ENCODE measurements at regions not wholly inside any gene's neighbourhood (a gene's known extent, or its start where the extent isn't known, plus 50 kb on each side); places are given as distances from the start of the nearest gene placed in this dataset.

DNA sequence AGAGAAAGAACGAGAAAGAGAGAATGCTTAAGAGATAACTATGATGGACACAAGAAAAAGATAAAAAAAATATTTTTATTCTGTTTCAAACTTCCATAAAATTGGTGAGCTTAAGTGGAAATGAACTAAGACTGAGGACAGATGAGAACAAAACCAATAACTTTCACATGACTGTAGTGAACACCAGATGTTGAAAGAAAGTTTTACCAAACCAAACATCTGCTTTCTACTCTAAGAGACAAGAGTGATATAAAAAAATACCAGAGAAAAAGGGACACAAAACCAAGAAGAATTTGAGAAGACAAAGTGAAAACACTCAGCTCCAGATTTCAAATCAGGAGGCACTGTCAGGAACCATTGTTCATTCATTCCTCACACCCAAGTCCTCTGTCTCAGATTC, 147.9 kb downstream of the IMPG2 start:
- DNase-seq = no peak

DNA sequence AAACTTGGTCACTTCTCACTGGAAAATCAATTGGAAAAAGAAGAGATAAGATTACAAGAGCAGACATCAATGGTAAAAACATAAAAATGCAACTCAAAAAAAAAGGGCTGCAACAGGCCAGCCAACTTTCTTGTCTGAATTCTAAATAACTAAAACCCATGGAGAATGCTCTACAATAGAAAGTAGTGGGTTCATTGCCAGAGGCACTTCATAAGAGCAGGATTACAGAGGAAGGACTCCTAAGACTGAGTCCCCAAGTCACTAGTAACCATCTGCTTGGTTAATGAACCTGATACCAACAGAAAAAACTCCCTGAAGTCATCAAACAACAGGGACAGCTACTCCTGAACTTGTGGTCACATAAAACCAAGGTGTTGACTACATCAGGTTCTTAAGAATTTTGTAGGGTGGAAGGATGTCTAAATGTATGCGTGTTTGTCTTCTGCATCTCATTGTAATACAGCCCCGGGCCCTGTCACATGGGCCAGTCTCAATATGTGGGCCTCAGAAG, 148.6 kb downstream of the IMPG2 start:
- no peak for DNase-seq

DNA sequence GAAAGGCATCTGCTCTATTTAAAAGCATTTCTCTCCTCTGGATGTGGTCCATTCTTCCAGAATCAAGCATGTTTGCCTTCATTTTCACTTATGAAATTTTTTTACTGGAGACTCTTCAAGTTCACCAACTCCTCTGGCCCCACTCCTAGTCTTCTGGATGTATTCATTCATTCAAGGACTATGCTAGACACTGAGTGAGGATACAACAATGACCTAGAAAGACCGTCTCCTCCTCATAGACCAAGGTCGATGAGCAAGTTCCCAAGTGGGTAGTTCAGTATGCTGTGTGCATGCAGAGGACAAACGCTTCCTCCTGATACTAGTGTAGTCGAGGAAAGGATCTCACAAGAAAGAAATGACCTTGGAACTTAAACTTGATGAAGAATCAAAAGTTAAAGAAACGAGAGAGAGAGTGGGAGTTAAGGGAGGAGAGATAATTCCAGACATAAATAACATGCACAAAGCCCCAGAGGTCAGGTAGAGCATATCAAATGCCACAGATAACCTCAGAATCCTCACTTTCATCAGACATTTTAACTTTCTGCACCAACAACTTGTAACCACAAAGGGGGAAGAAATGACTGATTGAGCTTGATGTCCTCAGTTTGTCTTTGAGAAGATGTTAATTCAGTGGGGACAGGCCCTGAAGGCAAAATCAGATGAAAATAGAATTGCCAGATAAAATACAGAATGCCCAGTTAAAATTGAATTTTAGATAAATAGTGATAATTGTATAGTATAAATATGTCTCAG, 149.4 kb downstream of the IMPG2 start:
- DNase-seq = no peak

DNA sequence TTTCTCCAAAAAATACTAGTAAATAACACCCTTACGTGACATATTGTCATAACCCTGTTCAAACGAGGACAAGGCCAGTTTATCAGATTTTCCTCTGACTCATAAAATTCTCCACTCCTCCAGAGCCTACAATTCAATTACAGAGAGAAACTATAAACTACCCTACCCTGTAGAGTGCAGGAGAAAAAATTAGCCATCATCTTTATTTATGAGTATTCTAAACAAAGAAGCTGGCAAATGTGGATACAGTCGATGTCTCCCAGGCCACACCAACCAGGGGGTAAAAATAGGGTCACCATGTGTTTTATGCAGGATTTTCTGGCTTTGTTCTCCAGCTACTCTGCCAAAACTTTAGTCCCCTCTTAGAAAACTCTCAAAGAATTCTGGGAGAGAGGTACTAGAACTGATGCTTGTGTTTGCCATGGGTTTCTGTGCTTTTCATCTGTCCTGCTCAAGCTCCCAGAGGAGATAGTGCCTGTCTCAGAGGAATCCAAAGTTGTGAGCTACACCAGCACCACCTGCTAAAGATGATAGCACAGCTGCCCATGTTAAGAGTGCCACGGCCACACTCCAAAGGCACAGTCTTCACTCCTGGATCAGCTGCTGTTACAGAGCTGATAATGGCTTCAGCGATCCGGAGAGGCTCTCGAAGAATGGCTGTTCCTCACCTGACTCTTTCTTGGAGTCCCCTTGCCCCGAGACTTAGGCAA, 150.2 kb downstream of the IMPG2 start:
- DNase-seq = no peak

DNA sequence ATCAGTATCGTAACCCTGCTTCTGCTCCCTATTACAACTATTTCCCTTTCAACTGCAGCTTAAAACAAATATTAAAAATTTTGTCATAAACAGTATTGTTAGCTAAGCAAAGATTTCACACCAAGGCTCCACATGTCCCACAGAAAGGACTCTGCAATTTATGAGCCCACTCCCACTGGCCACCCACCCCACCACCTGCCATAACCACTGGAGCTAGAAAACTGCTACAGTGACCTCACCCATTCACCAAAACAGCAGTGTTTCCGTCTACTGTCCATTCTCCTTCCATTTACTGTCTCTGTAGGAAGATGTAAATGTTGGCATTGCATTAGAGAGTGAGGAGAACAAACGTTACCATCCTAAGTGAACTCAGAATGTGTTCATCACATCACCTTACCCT, 150.9 kb downstream of the IMPG2 start:
- no peak for DNase-seq

DNA sequence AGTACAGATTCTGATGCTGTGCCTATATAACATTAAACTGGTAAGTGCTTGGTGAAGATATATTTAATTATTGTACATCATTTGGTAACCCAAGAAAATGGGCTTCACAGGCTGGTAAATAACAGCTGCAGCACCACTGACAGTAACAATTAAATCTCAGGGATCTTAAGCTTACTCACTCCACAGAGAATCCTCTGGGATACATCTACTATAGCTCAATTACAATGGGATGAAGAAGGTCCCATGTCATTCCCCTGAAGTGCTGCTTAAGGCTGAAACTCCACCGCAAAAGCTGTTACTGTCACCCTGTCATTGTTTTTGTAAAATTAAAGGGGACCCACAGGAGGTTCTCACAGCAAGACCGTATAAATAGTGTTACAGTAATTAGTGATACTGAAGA, 153.0 kb downstream of the IMPG2 start:
- no peak for DNase-seq

DNA sequence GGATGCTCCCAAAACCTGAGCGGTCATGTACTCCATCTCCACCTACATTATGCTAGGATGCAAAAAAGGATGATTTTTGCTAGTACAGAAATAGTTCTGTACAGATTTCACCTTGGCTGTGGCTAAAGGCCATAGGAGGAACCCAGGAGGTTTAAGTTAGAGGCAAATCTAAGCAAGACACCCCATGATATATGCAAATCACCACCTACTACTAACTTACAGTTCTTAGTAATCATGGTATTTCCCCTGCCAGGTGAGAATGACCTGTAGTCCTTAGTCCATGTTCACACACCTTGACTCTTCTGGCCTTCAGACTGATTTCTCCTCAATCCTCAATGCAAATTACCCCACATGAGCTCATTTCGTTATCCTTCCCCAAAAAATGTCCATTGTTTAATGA, 154.2 kb downstream of the IMPG2 start:
- no peak for DNase-seq

DNA sequence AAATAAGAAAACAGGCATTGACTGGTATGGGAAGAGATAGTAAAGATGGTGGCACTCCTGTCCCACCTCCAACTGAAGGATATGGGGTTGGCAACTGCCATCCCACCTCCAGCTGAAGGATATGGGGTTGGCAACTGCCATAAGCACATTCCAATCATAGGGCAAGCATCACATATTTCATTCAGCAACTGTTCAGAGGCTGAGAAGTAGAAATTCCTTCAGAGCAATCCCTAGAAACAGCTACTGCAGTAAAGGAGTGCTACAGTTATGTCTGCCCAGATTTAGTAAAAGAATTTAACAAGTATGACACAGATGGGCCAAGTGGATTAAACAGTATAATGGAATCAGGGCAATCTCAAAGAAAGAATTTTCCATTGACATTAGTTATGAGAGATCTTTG, 156.8 kb downstream of the IMPG2 start:
- DNase-seq = no peak

DNA sequence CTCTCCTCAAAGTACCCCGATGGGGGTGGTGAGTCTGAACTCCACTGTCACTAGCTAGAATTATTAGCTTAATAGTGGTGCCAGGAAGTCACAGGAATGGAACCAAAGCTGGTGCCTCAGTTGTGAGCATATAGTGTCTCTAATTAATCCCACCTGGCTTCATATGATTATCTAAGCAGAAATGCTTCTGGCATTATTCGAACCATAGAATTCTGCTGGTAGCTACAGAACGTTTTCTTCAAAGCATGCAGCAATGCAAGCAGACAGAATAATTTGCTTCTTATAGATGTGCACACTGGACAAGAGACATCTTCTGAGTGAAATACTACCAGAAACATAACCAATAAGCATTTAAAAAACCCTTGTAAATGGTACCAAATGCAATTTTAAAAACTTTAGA, 160.9 kb downstream of the IMPG2 start:
- DNase-seq = no peak

DNA sequence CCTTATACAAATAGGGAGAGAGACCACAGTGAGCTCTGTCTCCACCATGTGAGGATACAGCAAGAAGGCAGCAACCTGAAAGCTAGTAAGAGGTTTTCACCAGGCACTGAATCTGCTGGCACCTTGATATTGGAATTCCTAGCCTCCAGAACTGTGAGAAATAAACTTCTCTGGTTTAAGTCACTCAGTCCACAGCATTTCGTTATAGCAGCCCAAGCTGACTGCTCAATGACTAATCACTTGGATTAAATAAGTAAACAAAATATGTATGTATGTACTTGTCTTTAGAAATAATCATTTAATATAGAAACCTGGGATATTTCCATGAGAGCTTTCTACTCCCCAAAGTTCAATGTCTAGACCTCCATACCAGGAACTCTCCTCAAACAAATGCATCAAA, 162.0 kb downstream of the IMPG2 start:
- no peak for DNase-seq

DNA sequence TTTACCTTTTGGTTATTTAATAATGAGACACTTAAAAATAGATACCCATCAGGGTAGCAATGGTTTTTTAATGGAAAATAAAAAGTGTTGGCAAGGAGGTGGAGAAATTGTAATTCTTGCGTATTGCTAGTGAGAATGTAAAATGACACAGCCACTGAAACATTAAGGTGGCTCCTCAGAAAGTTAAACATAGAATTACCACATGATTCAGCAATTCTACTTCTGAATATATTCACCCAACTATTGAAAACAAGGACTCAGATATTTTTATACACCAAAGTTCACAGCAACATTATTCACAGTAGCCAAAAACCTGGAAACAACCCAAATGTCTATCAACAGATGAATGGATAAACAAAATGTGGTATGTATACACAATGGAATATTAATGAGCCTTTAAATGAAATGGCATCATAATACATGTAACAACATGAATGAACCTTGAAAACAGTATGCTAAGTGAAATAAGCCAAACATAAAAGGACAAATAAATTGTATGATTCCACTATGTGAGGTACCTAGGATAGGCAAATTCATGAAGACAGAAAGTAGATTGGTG, 163.5 kb downstream of the IMPG2 start:
- no peak for DNase-seq

DNA sequence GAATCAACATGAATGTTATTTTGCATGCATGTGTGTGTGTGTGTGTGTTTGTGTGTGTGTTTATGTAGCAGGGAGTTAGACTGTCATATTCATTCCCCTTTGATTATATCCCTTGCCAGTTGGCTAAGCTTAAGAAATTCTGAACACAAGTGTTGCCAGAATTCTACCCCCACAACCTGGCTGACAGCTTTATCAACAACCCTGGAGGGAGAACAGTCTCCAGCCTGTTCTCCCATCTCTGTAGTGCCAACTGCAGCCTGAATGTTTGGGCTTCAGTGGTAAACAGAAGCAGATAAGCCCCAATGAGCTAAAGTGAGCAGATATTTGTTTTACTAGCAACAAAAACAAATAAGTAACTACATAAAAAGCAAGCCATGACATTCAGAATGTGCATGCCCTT, 162.6 kb upstream of the ABI3BP start:
- DNase-seq = no peak

DNA sequence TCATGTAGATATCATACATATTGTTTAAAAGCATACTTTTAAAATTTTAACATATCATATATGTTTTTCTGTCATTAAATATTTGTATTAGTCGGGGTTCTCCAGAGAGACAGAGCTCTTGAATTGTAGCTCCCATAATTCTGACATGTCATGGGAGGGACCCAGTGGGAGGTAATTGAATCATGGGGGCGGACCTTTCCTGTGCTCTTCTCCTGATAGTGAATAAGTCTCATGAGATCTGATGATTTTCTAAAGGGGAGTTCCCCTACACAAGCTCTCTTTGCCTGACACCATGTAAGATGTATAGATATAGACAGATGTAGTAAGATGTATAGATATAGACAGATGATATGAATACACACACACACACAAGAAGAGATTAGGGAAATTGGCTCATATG, 161.2 kb upstream of the ABI3BP start:
- no peak for DNase-seq

DNA sequence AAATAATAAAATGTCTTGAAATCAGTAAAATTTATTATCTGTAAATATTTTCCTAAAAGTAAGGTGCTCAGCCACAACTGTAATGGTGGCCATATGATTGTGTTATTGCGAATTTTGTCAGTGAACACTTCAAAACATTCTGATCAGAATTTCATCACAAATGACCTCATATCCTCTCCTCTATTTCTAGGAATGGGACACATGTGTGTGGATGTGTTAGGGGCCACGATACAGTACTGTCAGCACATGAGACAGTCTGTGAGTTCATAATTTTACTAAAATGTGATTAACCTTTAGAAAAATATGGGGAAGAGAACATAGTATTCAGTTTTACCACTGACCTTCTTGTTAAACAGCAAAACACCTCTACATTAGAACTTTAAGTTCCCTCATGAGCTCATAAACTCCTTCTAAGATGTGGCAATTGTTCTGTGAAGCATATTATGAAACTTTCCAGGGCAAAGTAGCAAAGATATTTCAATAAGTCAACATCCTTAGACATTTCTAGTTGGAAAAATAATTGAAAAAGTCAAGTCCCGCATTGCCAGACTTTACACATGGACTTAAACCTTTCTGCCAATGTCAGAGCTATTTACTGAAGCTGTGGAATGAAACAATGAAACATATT, 158.2 kb upstream of the ABI3BP start:
- DNase-seq = no peak

DNA sequence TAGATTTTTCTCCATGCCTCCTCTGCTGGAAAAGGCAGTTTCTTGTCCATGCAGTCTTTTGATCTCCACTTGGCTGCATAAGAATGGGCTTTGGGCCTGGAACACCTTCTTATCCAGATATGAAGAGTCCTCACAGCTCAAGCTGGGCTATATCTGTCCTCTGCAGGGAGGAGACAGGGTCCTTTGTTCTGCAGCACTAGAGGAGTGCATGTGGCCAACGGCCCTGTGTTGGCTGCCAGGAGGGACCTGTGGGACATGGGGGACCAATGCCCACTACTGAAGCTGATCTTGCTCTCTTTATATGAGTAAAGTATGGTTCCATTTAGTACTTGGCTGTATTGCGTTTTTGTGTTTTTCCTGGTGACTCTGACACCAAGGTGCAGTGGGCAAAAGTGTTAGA, 157.3 kb upstream of the ABI3BP start:
- DNase-seq = no peak

DNA sequence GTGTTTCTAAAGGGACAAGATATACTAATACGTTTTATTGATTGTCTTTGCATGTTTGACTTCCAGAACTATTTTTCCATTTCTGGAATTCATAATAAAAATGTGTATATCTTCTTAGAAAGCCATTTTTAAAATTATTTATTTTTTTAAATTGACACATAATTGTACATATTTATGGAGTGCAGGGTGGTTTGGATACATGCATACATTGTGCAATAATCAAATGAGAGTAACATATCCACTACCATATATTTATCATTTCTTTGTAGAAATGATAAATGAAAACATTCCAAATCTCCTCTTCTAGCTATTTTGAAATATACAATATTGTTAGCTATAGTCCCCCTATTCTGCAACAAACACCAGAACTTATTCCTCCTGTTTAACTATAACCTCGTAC, 156.5 kb upstream of the ABI3BP start:
- no peak for DNase-seq

DNA sequence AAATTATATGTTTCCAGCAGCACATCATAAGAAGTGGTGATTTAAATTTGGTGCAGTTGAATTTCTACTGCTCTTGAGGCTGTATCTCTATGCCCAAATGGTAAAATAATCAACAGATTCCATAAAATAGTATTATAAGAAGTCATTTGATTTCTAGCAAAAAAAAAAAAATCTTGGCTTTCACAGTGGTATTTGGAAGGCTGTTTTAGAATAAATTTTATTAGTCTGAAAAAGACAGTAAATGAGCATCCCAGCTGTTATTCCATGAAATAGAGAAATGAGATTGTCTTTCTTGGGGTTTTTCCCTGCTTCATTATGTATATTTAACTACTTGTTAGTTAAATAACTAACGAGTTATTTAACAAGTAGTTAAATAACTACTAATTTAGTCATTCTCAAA, 156.0 kb upstream of the ABI3BP start:
- DNase-seq = no peak

DNA sequence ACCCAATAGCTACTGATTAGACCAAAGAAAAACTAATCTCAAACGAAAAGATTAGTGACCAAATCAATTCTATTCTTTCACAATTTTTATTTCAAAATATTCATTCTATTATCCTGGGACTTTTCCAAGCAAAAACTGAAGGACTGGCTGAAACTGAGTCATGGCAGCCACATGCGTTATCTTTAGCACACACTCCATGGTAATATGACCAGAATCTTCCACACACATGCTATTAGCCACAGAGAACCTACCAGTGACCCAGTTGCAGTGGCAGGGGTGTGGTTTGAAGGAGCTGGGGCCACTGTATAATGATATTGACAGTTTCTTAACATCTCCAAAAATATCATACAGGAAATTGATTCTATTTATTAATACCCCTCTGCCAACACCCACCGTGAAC, 154.8 kb upstream of the ABI3BP start:
- no peak for DNase-seq

DNA sequence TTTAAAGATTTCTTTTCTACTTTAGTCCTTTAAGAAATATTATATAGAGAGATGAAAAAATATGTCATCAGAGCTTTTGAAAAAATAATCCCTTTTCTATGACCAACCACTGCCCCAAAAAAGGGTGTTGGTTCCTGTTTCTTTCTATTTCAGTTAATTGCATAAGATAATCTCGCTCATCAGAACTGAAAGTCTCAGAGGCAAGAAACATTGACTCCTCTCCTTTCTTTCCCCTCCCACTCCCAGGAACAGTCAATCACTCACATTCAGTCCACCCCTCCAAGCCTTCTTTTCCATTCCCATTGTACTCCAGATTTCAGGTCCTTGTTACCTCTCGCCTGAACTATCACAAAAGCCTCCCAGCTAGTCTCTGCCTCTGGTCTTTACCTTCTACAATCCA, 153.7 kb upstream of the ABI3BP start:
- peak; percentile 15 for DNase-seq

DNA sequence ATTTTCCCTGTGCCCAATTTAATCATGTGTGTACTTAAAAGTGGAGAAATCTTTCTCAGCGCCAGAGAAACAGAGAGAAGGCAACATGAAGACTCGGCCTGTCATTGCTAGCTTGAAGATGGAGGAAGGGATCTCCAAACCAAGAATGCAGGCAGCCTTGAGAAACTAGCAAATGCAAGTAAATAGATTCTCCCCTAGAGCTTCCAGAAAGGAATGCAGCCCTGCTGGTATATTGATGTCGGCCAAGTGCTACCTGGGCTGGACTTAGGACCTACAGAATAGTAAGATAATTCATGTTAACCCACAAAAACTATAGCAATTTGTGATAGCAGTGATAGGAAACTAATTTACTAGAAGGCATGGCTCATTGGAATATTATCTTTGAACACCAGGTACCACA, 150.9 kb upstream of the ABI3BP start:
- DNase-seq = no peak

DNA sequence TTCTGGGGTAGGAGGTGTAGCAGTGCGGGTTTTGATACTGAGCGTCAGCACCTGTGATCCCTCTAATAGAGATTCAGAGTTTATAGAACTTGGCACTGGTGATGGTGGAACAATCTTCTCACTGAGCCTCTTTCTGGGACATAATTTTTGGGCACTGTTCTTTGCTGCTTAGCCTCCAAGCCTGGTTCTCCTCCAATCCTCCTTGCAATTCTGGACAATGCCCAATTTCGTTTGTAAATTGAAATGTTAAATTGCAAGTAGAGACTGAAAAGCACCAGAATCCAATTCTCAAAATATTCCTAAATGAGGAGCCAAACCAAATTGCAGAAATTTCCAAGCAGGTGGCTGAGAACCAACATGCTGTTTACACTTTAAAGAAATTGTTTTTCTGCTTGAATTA, 149.8 kb upstream of the ABI3BP start:
- no peak for DNase-seq

DNA sequence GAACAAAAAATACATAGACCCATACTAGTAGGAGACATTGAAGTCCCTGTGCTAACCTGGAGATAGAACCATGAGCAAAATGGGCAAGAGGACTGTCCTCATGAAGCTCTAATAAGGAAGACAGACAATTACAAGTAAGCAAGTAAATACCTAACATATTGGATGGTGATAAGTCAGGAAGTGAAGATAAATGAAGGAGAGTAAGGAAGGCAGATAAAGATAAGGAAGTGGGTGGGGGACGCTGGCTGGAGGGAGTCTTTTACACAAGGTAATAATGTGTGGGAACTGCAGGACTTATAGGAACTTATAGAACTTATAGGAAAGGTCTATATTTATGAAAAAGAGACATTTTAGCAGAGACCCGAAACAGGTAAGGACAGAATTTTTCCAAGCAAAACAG, 148.9 kb upstream of the ABI3BP start:
- DNase-seq = no peak

DNA sequence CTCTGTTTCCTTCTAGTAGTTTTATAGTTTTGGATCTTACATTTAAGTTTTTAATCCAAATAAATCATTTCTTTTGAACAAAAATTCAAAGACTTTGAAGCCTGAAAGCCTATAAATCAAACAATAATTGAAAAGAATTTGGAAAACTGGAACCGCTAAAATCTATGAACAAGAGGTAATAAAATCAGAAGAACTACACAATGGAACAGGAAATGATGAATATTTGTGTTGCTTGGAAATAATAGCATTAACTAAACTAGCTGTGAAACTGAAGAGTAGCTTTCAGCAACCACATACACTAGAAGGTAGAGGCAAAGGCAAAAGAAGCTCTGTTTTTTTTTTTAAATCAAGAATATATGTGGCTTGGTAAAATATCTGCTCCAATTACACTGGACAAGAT, 147.9 kb upstream of the ABI3BP start:
- no peak for DNase-seq

DNA sequence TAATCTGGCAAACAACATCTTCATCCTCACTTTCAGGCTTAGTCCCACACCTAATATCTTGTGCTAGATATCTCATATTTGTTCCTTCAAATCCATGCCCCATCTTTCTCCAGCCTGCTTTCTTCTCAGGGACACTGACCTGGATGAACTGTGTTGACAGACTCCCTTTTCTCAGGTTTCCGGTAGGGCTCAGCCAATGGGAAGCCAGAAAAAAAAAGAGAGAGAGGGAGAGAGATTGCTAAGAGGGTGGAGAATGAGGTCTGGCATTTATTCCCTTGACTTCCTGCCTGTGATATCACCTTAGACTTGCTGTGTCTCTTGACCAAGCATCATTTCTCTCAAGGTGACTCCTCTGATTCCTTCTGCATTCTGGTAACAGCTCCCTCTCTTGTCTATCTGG, 145.6 kb upstream of the ABI3BP start:
- no peak for DNase-seq

Data from GF-D8 (cell line).